ENCODE measurements at regions not wholly inside any gene's neighbourhood (a gene's known extent, or its start where the extent isn't known, plus 50 kb on each side); places are given as distances from the start of the nearest gene placed in this dataset.
A peak's percentile ranks its signal among the peaks of the same experiment; 100 is the strongest.

- DNase-seq = no peak
Measured at GRCh38 chr1:87225171-87225570, 103.5 kb upstream of the LMO4 start.

DNA sequence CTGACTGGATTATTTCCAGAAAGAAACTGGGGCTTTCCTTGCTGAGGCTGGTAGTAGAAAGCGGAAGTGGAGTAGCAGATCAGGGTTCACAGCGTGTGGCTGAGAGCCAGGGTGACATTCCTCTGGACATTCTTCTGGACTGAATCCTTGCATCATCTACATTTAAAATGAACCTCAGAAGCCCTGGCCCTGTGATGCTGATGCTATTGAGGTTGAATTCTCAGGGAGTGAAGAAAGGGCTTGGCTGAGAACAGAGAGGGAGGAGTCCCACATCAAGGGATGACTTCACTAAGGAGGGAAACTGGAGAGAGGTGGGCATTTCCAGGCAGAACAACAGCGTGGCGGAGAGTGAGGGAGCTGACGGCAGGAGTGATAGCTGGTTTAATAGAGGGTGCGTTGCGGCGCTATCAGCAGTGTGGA is 102.3 kb upstream of the LMO4 start:
- DNase-seq = peak; percentile 98

DNA sequence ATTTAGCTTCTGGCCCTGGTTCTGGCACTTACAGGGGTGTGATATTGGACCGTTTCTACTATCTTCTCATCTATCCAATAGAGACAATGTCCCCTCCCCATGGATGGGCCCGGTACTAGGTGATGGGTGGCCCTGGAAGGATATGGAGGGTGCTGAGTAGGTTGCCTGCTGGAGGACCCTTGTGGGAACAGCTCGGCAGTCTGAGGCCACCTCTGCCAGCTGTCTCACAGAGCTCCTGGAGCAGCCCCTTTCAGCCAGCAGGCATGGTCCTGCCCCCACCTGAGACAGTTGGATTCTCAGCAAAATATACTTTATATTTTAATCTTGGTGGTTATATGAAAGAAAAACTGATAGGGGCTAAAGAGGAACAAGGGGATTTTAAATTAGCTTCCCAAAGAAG is 101.0 kb upstream of the LMO4 start:
- no peak for DNase-seq

DNA sequence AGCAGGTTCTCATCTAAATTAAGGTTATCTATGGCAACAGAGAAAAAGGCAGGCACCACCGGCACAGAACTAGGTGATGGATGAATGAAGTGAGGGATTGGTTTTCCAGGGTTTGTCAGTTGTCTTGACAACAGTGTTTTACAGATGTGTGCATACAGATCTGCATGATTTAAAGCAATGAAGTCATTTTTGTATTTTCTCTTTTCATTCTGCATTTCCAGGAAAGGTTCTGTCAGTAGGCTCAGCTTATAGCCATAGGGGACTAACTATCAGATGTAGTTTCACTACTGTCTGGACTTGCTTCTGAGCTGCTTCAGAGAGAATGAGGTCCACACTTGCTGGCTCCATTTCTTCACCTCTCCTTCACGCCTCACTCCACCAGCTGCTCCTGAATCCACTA is 98.2 kb upstream of the LMO4 start:
- no peak for DNase-seq

DNA sequence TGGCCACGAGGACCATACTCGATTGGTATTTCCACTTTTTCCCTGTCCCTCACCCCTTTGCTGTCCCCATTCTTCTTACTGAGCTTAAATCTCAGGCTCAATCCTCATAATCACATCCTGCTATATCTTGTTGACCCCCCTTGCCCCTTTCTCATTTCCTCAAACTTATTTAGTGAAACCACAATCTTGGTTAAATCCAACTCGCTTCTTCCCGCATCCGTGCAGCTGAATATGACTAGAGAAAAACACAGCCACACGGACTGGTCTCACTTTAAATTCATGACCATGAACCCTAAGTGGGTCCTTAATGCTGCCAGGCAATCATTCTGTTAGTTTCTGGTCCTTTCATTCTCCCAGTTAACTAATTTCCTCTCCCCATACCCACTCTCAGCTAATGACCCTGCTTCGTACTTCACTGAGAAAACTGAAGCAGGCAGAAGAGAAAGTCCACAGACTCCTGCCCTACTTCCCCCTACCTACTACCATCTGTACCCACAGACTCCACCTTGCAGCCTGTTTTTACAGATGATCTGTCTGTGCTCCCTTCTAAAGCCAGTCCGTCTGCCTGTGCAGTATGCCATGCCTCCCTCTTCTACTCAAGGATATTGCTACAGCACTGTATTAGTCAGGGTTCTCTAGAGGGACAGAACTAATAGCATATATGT is 96.8 kb upstream of the LMO4 start:
- DNase-seq = no peak

GRCh38 chr1:87236585-87236984 is 92.1 kb upstream of the LMO4 start:
- DNase-seq = no peak

DNA sequence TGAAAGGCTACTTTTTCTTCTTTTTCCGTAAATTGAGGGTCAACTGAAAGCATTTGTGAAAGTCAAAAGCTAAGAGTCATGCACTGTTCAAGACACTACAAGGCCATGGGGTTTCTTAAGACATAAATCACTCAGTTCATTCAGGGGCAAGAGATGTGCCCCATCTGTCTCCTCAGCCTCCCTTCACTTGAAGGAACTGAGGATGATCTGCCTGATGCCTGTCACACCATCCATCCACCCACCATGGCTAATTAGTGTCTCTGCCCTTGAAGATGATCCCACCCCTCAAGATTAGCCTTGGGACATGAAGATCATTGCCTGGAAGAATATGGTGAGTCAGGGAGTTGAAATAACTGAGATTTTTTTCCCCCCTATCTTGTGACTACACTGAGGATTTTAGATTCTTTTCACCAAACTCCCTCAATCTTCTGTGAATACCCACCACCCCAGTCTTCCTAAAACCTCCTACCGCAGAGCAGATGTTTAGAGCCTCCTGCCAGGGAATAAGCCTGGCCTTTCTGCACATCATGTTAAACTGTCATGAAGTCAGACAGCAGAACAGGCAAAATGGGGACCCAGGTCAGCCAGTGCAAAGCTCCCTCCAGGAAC is 88.6 kb upstream of the LMO4 start:
- no peak for DNase-seq

DNA sequence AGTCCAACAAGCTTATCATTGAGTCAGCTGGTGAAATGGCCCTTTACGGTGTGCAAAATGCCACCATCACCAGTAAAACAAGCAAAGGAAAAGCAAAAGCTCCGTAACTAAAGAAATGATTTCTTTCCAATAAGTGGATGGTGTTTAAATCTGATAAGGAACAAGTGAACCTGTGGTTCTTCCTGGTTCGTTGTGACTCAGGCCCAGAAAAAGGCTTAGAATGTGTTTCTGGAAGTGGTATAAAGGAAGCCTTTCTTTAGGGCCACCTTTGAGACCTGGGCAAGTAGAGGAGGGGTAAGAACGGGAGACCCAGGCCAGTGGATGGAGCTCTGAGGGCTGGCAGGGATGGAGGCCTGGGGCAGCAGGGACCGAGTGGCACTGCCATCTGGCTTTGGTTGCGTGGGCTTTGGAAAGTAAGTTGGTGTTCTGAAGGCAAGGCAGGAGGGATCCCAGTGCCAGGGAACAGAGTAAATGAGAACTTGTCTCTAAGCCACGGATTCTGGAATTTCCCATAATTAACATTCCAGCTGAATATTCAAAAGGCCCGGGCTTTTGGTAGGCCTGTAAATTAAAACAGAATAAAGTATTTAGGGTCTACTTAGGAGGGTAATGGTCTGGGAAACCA is 87.9 kb upstream of the LMO4 start:
- DNase-seq = no peak

- DNase-seq = no peak
Measured at GRCh38 chr1:87242445-87243185, 86.1 kb upstream of the LMO4 start.

- DNase-seq = peak; percentile 47
Measured at GRCh38 chr1:87243573-87243972, 85.1 kb upstream of the LMO4 start.

- DNase-seq = no peak
Measured at GRCh38 chr1:87246436-87246835, 82.2 kb upstream of the LMO4 start.

GRCh38 chr1:87249803-87250202 is 78.9 kb upstream of the LMO4 start:
- no peak for DNase-seq

DNA sequence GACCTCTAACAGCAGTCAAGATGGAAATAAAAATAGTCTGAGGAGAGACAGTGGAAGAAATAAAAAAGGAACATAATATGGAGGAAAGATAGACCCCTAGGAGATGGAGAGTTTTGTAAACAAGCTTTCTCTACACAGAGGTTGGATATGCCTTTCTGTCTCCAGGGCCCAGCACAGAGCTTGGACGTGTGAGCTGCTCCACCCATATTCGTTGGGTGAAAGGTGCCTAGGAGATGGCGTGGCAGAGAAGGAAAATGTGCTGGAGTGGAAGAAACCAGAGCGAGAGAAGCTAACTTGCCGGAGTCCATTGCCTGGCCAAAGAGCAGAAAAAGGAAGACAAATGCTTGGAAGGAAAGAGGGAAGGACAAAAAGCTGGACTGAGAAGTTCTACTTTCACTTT is 78.3 kb upstream of the LMO4 start:
- DNase-seq = no peak

DNA sequence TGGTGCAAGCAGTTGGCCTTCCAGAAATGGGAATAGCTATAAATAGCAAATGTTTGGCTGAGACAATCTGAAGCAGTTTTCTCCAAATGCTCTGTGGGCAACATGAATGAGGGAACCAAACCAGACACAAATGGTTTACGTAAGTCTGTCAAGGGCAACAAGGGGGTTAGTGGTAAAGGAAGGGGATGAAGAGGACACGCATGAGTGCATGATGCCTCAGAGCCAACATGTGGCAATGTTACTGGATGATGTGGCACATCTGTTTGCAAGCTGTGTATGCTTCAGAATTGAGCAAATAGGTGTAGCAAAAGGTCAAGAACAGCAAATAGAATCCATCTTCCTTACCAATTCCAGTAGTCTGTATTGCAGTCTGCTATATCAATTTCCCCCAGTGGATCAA is 76.3 kb upstream of the LMO4 start:
- peak; percentile 3 for DNase-seq

DNA sequence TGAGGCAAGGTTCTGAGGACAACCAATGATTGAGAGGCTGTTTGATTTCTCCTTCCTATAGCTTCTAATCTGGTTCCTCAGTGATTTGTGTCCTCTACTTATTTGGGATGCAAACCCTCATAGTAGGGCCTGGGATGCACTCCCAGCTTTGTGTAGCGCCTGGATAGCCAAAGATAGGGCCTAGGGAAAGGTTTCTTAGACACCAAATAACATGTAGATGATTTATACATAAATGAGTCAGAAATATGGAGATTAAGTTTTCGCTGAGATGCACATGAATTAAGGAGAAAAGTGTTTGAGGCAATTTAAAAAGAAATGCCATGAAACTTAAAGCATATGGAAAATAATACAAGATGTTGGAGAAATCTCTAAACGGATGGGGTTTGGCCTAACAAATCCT is 66.0 kb upstream of the LMO4 start:
- DNase-seq = no peak

- no peak for DNase-seq
Measured at GRCh38 chr1:87263281-87263680, 65.4 kb upstream of the LMO4 start.

DNA sequence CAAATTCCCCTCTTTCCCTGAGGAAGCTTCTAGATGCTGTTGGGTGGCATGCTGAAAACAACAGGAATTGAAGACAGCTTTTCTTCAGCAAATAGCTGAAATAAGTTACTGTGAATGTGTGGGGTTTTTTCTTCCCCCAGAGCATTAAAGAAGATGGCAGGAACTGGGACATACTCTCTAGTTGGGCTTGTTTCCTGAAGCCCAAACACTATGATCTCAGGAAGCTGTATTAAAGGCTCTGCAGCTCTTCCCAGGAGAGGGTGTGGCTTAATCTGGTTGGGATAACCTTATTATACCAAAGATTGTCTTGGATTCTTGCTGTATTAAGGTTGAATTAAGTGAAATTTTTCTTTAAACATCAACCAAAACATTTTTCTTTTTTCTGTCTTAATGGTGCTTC is 64.9 kb upstream of the LMO4 start:
- no peak for DNase-seq

- no peak for DNase-seq
Measured at GRCh38 chr1:87264976-87265375, 63.7 kb upstream of the LMO4 start.

DNA sequence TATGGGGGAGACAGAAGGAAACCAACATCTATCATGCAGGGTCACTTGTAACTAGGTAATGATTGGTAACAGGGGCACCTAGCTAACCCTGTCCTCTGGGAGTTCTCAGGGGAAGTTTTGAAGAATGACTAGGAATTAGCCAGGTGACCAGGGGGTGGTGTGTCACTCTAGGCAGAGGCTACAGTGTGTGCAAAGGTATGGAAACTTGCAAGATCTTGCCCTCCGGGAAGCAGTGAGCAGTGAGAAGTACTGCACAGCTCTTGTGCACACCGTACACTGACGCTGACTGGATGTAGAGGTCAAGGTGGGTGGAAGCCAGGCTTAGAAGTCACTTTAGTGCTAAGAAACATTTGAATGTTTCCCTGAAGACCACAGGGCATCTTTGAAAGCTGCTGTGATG is 62.9 kb upstream of the LMO4 start:
- no peak for DNase-seq

- DNase-seq = no peak
Measured at GRCh38 chr1:87268111-87268510, 60.6 kb upstream of the LMO4 start.

- DNase-seq = no peak
Measured at GRCh38 chr1:87269921-87270320, 58.8 kb upstream of the LMO4 start.

DNA sequence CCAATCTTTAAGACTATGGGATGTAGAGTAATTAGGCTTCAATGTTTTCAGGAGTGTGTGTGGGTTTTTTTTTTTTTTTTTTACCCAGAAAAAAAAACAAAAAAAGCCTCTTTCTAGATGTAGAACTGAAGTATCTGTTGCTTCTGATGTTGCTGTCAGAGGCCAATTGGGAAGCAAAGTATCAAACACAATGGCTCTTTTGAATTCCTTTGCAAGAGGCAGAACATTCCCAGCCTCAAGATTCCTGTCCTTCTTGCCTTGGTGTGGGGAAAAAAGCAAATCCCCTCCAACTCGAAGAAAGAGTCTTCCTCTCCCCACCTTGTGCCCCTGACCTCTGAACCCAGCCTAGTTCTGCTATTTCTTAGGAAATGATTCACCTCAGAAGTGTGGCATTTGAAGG is 55.4 kb upstream of the LMO4 start:
- DNase-seq = no peak

DNA sequence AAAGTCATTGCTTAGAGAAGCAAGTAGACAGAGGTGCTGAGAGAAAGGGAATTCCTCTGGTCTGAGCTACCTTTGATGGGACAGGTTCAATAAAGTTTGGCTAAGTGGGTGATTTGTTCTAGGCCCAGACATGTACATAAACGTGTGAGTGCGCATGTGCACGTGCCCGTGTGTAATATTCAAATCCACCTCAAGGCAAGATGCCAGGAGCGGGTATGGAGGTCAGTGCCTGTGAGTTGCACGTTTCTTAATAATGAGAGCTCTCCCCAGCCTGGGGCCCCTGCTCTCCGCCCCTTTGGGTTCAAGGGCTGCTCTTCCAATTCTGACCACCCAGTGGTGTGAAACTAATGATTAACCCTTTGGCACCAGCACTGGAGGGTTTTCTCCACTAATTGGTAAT is 53.8 kb upstream of the LMO4 start:
- no peak for DNase-seq
